ENCODE measurements at regions not wholly inside any gene's neighbourhood (a gene's known extent, or its start where the extent isn't known, plus 50 kb on each side); places are given as distances from the start of the nearest gene placed in this dataset.

GRCh38 chr14:38107216-38107631 lies 100.5 kb upstream of the SSTR1 start:
- no peak for DNase-seq (ENCODE audit: low read depth, low spot score)
- H3K4me3 ChIP-seq (ENCODE audit: low read depth, low read length): no peak overlapping the region
- in situ Hi-C loops (cut with HindIII; ENCODE audit: low sequenced_read_pairs): no loop called here
- TF ChIP-seq CTCF (IDR thresholded peaks at IDR 0.05; ENCODE audit: low read depth, low read length): no peak

- no peak for TF ChIP-seq CTCF (IDR thresholded peaks at IDR 0.05; ENCODE audit: low read depth, low read length)
- in situ Hi-C loops (cut with HindIII; ENCODE audit: low sequenced_read_pairs): no loop called here
- DNase-seq (ENCODE audit: low read depth, low spot score): no peak
- no peak overlapping the region for H3K4me3 ChIP-seq (ENCODE audit: low read depth, low read length)
Measured at GRCh38 chr14:38108681-38109080, 99.0 kb upstream of the SSTR1 start.

GRCh38 chr14:38110258-38110657 lies 97.4 kb upstream of the SSTR1 start:
- no peak overlapping the region for H3K4me3 ChIP-seq (ENCODE audit: low read depth, low read length)
- no peak for TF ChIP-seq CTCF (IDR thresholded peaks at IDR 0.05; ENCODE audit: low read depth, low read length)
- no peak for DNase-seq (ENCODE audit: low read depth, low spot score)
- in situ Hi-C loops (cut with HindIII; ENCODE audit: low sequenced_read_pairs): no loop called here

- in situ Hi-C loops (cut with HindIII; ENCODE audit: low sequenced_read_pairs): no loop called here
- H3K4me3 ChIP-seq (ENCODE audit: low read depth, low read length): no peak overlapping the region
- TF ChIP-seq CTCF (IDR thresholded peaks at IDR 0.05; ENCODE audit: low read depth, low read length): no peak
- no peak for DNase-seq (ENCODE audit: low read depth, low spot score)
Measured at GRCh38 chr14:38111046-38111445, 96.7 kb upstream of the SSTR1 start.

GRCh38 chr14:38113546-38113945 lies 94.2 kb upstream of the SSTR1 start:
- H3K4me3 ChIP-seq (ENCODE audit: low read depth, low read length): no peak overlapping the region
- no peak for TF ChIP-seq CTCF (IDR thresholded peaks at IDR 0.05; ENCODE audit: low read depth, low read length)
- DNase-seq (ENCODE audit: low read depth, low spot score): no peak
- in situ Hi-C loops (cut with HindIII; ENCODE audit: low sequenced_read_pairs): no loop called here

- no peak for TF ChIP-seq CTCF (IDR thresholded peaks at IDR 0.05; ENCODE audit: low read depth, low read length)
- in situ Hi-C loops (cut with HindIII; ENCODE audit: low sequenced_read_pairs): no loop called here
- no peak for DNase-seq (ENCODE audit: low read depth, low spot score)
Measured at GRCh38 chr14:38116895-38117294, 90.8 kb upstream of the SSTR1 start.

GRCh38 chr14:38120109-38120508 lies 87.6 kb upstream of the SSTR1 start:
- no peak for TF ChIP-seq CTCF (IDR thresholded peaks at IDR 0.05; ENCODE audit: low read depth, low read length)
- in situ Hi-C loops (cut with HindIII; ENCODE audit: low sequenced_read_pairs): no loop called here
- H3K4me3 ChIP-seq (ENCODE audit: low read depth, low read length): no peak overlapping the region
- DNase-seq (ENCODE audit: low read depth, low spot score): no peak

More at GRCh38 chr14:38116895-38117294, 90.8 kb upstream of the SSTR1 start:
- H3K4me3 ChIP-seq (ENCODE audit: low read depth, low read length): no peak overlapping the region

Measured in astrocyte of the spinal cord (primary cell).